HG03558 (cell line): ENCODE measurements at regions not wholly inside any gene's neighbourhood (a gene's known extent, or its start where the extent isn't known, plus 50 kb on each side); places are given as distances from the start of the nearest gene placed in this dataset.
"Not testable (repeated sequence)": the region's sequence is repeated elsewhere in the genome, so short reads cannot be mapped to it uniquely, and the experiment has no call there.

Experiments
- ATAC-seq: cut with Tn5 transposase; IDR thresholded peaks from one replicate; pipeline ENCODE4 v1.9.1; 2021; ENCODE audit warnings: moderate number of reproducible peaks; ENCODE audit not compliant: unreplicated experiment; ENCODE audit errors: extremely low read depth

DNA sequence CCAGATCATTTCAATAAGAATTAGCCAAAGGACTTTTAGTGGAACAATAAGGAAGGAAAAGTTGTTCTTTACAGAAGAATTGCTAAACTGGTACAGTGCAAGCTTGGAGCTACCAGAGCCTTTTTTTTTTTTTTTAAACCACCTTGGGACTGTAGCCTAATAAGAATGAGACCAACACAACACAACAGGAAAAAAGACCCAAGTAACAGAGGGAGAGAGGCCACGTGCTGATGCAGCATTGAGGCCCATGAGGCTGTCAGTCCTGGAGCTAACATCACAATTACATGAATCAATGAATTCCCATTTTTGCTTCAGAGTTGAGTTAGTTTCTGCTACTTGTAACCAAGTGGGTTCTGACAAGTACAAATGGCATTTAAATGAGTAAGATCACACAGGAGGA is 149.0 kb upstream of the EEA1 start:
- no peak for ATAC-seq

DNA sequence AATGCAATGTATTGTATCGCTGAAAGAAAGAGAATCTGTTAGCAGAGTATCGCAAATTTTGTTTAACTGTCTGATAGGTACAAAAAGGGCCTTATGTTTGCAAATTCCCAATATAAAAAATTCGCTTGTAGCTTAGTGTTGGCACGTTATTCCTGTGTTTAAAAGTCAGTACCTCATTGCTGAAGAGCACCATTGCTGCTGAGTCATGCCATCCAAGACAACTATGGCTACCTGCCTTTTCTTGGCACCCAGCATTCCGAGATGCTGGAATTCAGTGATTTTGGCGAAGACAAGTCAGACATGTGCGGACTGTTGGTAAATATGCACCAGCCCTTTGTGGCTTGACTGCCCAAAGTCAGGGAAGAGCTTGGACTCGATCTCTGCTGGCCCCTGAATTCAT is 149.5 kb upstream of the EEA1 start:
- ATAC-seq = no peak

DNA sequence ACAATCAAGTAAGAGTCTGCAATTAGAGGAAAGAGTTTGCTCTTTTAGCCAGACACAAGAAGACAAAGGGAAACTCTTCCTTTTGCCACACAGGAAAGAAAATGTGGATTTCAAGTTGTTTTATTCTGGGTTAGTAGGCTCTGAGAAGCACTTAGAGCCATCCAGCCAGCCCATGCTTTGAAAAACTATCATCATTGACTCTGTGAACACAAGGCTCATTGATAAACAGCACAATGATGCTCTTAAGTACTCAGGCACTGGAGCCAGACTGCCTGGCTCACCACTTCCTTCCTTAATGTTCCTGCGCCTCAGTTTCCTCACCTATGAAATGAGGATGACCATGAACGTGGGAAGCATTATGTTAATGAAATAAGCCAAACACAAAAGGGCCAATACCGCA is 150.2 kb upstream of the EEA1 start:
- ATAC-seq = no peak

DNA sequence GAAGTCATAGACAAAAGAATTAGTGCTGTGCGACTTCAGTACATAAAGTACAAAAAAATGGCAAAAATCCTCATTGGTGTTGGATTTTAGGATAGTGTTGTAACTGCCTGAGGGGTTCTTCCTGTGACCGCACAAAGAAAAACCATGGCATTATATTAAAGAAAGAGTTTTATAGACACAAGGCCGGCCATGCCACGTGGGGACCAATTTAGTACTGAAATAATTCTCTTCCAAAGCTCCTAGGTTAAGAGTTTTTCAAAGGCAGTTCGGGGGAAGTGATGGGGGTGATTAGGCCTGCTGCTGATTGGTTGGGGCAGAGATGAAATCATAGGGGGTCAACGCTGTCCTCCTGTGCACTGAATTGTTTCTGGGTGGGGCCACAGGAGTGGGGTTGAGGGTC is 150.9 kb upstream of the EEA1 start:
- no peak for ATAC-seq

DNA sequence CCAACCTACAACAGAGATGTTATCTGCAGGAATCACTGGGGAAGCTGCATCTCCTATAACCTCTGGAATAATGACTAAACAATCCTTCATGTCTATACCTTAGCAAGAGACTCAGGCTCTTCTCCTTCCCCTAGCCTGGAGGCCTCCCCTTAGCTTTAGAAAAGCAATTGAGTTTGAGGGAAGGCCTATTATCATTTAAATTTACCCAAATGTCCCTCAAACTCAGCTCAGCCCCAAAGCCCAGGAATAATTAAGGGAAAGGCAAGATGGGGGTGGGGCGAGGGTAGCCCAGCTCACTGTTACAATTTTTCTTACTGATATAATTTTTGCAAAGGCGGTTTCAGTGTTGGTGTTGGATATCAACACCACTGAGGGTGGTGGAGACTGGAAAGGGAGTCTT is 151.4 kb upstream of the EEA1 start:
- no peak for ATAC-seq

DNA sequence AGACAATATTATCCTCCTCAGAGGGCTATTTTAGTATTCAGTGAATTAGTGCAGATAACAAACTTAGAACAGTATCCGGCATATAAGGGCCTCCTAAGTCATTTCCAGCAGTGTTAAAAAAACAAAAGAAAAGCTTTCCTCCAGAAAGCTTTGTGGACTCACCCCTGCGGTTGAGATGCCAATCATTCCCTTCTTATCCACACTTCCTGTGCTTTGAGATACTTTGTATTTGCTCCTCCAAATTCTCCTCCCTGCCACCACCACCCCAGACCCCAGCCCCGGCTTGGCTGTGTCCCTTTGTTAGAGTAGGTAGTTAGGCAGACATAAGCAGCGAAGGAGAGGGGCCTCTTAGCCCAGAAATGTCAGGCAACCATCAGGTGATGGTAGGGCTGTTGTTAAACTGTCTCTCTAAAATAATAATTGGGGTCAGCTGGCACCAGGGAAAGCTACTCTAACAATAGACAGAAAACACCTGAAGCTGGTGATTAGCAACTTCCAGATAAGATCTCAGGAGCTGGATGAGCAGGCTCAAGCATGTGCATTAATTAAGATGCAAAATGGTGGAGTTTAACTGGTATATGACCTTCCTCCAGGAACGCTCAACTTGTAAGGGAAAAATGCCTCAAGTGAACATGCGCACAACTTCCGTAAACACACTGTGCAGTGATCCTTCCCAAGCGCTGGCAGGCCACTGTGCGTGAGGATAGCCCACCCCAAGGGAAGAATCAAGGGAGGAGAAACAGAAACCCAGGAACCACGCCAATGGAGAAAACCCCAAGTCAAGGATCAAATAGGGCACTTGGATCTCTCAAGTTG is 152.1 kb upstream of the EEA1 start:
- no peak for ATAC-seq

DNA sequence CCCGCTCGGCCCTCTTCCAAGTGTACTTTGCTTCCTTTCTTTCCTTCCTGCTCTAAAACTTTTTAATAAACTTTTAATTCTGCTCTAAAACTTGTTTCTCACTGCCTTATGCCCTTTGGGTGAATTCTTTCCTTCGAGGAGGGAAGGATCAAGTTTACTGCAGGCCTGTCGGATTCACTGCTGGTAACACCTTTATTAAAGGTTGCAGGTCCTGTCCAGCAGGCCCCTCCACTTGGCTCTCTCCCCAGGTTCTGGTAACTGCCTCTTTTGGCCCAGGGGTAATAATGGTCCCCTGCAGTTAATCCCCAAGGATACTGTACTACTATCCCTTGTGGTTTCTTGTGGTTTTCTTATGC is 152.7 kb upstream of the EEA1 start:
- ATAC-seq = no peak

DNA sequence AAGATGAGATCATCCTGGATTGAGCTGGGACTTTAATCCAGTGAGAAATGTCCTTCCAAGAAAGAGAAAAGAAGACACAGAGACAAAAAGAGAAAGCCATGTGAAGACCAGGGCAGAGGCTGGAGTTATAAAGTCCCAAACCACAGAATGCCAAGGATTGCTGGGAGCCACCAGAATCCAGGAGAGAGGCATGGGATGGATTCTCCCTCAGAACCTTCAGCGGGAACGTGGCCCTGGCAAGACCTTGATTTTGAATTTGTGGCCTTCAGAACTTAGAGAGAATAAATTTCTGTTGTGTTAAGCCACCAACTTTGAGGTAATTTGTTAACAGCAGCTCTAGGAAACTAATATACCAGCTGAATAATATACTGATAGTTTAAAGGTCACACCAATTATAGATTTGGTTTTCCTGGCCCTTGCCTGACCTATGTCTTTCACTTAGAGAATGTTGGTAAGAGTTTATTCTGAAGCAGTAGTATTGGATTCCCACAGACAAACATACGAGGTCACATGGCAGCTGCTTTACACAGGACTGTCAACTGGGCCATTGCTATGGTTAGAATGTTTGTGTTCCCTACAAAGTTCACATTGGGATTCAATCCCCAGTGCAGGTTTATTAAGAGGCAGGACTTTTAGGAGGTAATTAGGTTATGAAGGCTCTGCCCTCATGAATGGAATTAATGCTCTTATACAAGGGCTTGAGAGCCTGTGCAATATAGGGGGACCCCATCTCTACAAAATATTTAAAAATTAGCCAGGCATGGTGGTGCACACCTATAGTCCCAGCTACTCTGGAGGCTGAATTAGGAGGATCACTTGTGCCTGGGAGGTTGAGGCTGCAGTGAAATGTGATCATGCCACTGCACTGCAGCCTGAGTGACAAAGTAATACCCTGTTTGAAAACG is 156.5 kb upstream of the EEA1 start:
- ATAC-seq = no peak

DNA sequence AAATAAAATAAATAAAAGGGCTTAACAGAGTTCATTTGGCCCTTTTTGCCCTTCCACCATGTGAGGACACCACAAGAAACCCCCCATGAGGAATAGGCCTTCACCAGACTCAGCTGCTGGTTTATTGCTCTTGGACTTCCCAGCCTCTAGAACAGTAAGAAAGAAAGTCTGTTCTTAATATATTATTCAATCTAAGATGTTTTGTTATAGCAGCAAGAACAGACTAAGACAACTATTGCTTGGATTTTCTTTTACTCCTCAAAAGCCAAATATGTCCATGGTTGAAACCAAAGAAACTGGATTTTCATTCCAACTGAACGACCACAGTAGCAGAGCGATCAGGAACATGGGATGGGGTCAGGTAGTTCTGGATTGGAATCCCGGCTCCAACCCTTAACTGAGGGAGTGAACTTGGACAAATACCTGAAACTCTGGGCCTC is 157.2 kb upstream of the EEA1 start:
- no peak for ATAC-seq

DNA sequence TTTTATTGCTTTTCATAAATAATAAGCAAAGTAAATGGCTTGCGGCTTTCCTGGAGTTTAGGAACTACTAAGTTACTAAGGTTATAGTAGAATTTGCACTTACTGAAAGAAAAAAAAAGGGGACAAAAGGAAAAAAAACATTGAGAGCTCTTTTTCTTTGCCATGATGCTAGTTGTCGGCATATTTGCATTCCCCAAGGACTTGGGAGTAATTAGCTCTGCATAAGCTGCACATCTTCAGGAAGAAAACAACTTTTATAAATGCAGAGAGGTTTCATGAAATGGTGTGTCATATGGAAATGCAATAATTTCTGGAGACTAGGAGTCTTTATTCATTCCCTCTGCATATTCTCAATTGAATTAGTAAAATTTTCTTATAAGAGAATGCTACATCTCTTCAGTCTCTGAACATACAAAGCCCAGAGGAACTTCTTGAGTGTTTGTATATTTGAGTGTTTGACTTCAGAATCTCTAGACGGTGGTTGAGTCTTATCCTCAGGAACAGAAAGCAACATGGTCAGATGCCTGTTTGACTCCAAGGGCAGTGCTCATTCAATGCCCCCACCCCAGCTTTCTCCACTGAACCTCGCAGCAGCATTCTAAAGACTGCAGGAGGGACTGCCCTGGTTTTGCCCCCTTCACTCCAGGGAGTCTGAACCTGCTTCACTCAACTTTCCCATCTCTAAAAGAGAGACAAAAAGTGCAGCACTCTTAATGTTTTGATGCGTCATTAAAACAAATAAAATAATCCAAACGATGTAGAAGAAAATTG is 158.9 kb upstream of the EEA1 start:
- ATAC-seq = no peak

DNA sequence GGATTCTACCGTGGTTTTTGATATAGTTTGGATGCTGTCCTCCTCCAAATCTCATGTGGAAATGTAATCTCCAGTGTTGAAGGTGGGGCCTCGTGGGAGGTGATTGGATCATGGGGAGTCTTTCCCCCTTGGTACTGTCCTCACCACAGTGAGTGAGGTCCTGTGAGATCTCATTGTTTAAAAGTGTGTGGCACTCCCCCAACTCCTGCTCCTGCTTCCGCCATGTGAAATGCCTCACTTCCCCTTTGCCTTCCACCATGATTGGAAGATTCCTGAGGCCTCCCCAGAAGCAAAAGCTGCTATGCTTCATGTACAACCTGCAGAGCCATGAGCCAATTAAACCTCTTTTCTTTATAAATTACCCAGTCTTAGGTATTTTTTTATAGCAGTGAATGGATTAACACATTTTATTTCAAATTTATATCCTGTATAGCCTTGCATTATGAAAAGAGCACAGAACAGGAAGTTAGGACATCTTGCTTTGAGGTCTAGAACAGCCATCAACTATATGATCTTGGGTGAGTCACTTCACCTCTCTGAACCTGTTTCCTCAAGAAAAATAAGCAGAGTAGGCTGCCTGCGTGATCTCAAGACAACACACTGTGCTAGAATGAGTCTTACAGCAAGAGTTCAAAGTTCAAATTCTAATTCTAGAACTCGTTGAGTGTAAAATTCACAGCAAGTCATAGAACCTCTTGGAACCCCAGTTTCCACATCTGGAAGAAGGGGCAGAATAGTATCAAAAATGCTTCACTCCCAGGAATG is 160.9 kb upstream of the EEA1 start:
- no peak for ATAC-seq

DNA sequence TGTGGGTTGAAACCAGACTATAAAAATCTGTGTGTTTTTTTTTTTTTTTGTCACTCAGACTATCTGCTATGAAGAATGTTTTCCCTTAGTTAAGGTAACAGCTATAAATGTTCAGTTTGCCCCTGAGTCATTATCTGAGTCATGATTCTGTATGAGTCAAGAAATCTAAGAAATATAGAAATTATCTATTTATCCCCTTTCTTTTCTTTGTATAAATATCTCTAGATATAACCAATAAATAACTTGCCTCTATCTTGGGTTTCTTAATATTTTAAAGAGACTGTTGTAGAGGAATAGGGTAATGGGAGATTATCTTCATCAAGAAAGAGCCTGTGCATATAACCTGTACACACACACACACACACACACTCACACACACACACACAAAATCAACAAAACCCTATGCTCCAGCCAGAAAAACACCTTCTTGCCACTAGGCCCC is 161.7 kb upstream of the EEA1 start:
- no peak for ATAC-seq

DNA sequence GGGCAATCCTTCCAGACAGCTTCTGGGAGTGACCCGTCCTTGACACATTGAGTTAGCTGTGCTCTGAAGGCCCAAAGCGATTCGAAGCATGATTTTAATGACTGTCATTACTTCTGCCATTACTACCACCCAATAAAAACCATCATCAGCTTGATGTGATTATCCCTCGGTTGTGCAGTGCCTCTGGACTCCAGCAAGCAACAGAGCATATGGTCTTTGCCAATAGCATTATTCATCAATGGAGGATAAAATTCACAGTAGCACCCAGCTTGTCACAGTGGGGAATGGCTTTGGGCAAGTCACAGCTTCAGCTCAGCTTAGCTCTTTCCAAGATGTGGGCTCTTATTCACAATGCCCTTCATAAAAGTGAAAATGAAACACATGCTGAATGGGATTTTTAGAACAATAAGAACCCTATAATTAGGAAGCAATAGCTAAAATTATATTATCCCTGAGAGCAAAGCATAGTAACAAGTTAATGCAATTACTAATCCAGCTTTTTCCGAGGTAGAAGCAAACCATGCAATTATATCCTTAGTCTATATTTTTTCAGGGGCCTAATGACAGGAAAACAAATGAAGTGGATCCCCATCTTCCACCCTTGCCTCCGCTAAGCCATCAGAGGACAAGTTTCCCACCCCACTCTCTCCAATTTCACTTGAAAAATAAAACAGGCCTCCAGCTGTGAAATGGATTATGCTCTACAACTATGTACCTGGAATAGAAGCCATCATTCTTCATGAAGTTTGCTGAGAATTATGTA is 163.0 kb upstream of the EEA1 start:
- ATAC-seq = no peak

DNA sequence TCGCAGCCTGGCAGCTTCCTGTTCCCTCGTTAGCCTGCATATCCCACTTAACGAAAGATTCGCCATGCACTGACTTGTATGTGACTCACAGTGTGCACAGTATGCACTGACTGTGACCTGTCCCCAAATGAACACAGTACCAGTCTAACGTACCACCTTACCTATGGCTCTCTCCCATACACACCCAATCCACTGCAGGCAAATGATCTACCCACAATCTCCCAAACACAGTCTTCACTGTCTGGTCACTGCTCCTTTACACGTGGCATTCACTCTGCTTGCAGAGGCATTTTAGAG is 163.5 kb upstream of the EEA1 start:
- ATAC-seq = no peak

DNA sequence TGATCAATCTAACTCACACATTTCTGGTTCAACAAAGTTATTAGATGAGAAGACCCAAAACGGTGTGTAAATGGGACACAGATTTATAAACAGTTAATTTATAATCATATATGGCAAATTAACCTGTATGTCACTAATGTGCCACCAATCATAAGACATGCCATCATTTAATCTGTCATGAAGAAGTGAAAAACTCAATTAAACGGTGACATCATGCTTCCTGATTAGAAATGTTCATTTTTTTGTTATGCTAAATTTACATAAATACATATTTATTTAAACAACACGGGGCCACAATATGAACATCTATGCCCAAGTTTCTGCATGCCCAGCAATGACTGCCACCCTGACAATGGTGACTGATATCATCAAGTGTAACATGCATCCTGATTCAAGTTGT is 164.1 kb upstream of the EEA1 start:
- no peak for ATAC-seq

DNA sequence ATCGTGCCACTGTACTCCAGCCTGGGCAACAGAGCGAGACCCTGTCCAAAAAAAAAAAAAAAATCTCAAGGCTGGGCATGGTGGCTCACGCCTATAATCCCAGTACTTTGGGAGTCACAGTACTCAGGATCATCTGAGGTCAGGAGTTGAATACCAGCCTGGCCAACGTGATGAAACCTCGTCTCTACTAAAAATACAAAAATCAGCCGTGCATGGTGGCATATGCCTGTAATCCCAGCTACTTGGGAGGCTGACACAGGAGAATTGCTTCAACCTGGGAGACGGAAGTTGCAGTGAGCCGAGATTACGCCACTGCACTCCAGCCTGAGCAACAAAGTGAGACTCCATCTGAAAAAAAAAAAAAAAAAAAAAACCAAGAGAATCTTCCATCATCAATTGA is 165.1 kb upstream of the EEA1 start:
- not testable (repeated sequence) for ATAC-seq

DNA sequence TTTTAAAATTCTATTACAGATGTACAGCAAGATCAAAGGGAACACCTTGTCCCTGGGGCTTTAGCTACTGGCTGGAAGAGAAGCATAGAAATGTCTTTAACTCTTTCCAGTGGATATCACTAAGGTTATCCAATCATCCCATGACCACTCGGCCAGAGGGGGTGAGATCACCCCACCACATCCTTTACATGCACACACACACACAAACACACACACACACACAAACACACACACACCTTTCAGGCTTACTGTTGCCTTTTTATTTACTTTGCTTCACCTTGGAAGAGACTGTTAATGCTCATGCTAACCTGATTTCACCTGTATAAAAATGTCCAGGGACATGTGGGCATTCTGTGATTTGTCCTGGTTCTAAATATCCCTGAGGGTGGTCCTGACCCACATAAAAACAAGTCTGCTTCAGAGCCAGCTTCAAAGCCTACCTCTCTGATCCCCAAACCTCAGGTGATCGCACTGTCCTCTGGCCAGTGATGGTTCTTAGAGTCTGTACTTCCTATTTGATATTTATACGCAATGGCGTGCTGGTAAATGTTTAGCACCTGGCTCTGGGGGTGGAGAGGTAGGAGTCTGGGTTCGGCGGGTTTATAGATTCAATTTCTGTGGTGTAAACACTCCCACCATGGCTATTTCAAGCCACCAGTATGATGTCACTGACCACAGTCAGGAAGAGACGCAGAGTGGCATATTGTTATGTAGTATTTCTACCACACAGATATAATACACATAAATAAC is 166.1 kb upstream of the EEA1 start:
- ATAC-seq = peak; percentile 75

DNA sequence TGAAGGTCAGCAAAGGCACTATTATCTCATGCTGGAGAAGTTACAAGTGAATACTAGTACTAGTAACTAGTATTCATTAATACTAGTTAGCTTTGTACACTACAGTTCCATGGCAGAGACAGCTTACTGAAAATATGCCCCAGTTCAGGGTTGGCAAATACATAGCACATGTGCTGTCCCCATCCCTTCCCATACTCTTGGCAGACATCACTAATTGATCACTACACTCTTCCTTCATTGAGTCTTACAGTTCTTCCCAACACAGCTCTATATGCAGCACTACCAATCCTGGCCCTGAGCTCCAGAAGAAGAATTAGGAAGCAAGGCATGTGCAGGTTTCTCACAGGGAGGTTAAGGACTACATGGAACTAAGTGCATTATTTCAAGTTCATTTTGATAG is 168.3 kb upstream of the EEA1 start:
- ATAC-seq = no peak

DNA sequence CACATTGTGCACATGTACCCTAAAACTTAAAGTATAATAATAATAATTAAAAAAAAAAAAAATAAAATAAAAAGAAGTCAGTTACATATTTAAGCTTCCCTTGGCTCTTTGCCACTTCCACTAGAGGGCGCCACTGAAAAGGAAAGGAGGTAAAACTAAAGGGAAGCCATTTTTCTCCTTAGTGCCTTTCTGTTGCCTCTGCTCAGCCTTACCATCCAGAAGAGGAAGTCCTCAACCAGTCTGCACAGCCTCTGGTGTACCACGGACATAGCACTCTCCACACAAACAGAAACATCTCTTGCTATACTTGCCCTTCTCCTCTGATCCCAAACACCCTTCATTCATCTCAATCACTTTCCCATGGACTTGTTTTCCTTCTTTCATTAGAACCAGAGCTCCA is 169.0 kb upstream of the EEA1 start:
- ATAC-seq = no peak
